GM19452 (cell line): ENCODE measurements at regions not wholly inside any gene's neighbourhood (a gene's known extent, or its start where the extent isn't known, plus 50 kb on each side); places are given as distances from the start of the nearest gene placed in this dataset.
"Not testable (repeated sequence)": the region's sequence is repeated elsewhere in the genome, so short reads cannot be mapped to it uniquely, and the experiment has no call there.

Experiments
- ATAC-seq: cut with Tn5 transposase; IDR thresholded peaks from one replicate; pipeline ENCODE4 v1.9.1; 2021; ENCODE audit not compliant: unreplicated experiment

DNA sequence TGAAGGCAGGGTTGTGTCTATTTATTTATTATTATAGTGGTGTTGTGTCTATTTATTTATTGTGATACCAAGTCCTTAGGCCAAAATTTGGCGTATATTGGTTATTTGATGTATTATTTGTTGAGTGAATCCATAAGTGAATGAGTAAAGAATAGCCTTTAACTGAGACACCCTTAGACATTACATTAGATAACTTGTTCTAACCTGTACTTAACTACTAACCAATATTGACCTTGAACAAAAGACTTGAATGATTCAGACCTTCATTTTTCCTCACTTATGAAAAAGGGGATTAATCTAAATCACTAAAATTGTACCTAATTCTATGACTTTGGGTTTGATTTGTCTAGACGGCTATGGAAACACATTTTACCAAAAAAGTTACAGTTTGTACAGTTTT is 370.5 kb downstream of the JRKL start:
- ATAC-seq = no peak

DNA sequence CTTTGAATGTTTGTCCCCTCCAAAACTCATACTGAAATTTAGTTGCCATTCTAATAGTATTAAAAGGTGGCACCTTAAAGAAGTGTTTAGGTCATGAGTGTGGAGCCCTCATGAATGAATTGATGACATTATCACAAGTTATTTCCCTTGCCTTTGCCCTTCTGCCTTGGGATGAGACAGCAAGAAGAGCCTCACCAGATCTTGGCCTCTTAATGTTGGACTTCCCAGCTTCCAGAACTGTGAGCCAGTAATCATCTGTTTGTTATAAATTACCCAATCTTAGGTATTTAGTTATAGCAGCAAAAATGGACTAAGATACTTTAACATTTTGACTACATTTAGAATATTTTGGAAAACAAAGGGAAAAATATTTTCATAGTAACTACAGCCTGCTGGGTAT is 371.0 kb downstream of the JRKL start:
- ATAC-seq = no peak

DNA sequence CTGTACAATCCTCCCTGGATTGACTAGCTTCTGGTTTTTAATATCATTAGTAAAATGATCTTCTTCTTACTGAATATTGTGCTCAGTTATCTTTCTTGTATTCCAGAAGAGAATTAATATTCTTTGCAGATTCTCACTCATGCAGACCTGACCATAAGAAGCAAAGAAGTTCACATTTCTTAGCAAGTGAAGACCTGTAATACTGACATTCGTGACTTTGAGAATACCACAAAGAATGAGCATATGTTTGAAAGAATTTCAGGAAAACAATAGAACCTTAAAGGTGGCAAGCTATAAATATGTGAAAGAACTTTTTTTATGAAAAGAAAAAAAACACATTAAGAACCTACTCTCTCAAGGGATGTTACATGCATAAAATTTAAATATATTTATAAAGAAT is 371.6 kb downstream of the JRKL start:
- ATAC-seq = no peak

DNA sequence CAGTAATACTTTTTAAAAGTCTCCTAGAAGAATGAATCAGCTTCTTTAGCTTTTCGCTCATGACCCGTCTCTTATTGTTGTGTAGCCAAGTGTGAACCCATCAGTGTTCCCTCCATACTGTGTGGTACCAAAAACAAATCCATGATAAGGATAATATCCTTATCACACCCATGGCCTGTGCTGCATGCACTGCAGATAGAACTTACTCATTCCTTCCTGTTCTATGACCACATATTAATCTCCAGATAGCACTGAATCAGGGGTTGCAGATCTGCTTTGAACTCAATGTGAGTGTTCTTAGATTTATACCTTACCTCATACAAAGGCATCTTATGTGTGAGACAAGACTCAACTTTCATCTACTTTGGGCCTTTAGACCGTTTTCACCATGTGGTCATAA is 373.4 kb downstream of the JRKL start:
- no peak for ATAC-seq

DNA sequence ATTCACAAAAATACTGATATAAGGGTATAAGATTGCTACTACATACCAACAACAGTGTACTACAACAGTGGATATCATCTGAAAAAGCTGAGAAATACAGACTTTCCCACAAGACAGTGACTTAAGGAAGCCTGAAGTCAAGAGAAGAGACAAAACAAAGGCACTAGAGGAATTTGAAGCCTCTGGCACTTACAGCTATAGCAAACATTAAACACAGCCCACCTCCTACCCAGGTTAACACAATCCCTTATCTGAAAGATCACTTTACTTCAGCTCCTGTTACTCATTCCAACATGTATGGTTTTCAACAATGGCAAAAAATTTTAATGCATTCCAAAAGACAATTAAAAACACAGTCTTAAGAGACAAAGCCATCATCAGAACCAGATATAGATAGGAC is 388.5 kb downstream of the JRKL start:
- ATAC-seq = no peak

DNA sequence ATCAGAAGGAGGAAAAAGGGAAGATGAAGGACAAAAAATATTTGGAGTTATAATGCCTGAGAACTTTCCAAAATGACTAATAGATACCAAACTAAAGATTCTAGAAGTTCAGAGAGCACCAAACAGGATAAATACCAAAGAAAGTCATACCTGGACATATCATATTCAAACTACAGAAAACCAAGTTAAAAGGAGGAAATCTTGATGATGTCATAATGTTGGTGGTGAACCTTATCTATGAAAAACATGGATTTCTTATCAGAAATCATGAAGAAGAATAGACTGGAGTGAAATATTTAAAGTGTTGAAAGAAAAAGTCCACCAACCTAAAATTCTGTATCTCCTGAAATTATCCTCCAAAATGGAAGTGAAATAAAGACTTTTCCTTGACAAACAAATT is 389.2 kb downstream of the JRKL start:
- ATAC-seq = no peak

DNA sequence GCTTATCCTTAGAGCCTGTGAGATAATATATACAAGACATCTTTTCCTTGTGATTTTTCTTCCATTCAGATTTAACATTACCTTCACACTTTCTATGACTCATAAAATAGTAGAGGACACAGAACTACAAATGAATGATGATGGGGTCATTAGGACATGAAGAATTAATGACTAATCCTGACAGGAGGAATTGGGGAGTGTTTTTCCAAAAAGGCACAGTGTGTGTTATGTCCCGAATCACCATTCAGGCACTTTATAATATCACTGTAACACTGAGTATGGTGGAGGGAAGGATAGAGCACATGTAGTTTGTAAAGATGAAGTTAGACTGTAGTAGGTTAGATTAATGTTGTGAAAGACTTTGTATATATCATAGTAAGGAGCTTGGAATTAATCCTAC is 391.3 kb downstream of the JRKL start:
- ATAC-seq = no peak

DNA sequence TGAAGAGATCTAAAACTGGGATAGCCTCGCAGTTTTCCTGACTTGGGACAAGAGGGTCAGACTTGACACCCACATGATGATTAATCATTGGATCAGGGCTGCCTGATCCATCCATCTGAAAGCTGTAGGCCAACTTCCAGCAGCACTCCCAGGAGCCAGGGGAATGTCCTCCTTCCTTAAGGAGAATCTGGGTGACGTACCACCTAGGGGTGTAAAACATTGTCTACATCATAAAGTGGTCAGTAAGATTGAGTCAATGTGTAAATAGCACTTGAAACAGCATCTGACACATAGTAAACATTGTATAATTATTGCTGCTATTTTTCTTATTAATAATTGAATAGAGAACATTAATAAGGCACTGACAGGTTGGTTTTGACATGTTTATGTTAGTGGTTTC is 392.8 kb downstream of the JRKL start:
- ATAC-seq = no peak

DNA sequence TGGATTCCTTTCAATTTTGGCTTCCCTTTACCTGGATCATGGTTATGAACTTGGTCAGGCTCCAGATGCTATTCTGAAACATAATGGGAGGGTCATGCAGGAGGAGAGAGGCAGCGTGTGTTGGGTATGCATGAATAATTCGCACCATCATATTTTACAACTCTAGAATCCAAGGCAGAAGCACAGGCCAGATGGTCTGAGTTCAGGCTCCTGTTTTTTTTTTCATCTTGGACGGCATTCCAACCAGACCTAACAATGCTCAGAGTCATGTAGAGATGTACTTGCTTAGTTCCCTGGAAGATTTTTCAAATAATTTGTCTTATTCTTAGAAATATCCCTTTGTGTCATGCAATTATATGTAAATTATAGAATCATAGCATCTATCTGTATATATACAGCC is 393.5 kb downstream of the JRKL start:
- ATAC-seq = no peak

DNA sequence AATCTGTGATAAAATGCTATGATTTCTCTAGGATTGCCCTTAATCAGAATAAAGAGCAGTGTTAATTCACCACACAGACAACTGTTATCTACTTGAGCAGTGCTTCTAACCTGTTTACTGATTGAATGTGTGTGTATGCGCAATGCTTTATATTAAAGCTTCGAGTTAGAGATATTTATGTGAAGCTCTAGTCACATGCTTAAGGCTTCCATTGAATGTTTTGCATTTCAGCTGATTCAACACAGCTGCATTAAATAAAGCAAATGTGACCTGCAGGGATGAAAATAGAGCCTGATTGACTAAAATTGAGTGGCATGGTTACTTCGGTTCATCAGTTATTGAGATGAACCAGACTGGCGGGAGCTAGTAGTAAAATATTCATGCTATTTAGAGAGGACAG is 395.3 kb downstream of the JRKL start:
- no peak for ATAC-seq

DNA sequence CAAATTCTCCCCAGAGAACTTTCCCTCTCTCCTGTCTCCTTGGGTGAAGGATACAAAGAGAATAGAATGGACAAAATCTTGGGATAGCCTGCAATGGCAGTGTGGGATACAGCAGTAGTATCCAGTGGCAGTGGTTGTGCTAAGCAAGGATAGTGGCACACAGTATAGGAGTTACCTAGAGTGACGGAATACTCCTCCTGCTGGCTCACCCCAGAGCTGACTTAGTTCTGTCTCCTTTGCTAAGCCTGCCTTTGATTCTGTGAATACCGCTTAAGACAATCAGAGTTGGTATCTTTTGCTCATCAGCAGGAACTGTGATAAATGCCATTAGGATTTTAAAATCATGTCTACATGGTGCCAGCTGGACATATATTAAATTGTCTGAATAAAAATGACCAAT is 404.3 kb downstream of the JRKL start:
- no peak for ATAC-seq

DNA sequence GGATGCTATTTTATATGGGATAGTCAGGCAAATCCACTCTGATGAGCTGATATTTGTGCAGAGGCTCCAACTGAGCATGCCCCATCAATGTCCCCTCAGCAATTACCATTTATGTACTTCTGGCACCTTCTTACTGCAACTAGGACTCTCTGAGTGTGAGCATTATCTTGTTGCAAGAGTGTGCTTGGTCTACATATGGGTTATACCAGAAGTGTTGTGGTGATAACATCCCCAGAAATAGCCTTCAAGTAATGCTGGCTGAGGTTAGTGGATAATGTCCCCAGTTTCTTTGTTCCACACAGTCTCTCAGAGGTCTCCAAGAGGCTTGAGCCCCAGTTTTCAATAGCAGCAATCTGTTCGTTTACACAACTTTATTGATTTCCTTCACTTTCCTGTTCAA is 408.6 kb downstream of the JRKL start:
- ATAC-seq = no peak

DNA sequence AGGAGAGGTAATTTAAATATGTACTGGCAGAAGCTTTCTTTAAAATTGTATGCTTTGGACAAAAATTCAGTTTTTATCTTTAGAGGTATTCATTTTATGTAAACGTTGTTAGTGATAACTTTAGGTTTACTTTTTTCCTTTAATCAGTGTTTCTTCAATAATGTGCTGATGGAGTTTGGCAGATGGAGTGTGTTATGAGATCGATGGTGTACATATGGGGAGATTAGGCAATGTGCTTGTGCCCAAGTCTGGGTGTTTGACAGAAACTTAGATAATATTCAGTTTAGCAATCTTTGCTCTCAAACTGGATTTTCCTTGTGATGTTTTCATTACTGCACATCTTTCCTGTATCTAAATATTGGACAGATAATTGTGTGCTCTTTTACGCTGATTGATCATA is 425.4 kb downstream of the JRKL start:
- no peak for ATAC-seq

DNA sequence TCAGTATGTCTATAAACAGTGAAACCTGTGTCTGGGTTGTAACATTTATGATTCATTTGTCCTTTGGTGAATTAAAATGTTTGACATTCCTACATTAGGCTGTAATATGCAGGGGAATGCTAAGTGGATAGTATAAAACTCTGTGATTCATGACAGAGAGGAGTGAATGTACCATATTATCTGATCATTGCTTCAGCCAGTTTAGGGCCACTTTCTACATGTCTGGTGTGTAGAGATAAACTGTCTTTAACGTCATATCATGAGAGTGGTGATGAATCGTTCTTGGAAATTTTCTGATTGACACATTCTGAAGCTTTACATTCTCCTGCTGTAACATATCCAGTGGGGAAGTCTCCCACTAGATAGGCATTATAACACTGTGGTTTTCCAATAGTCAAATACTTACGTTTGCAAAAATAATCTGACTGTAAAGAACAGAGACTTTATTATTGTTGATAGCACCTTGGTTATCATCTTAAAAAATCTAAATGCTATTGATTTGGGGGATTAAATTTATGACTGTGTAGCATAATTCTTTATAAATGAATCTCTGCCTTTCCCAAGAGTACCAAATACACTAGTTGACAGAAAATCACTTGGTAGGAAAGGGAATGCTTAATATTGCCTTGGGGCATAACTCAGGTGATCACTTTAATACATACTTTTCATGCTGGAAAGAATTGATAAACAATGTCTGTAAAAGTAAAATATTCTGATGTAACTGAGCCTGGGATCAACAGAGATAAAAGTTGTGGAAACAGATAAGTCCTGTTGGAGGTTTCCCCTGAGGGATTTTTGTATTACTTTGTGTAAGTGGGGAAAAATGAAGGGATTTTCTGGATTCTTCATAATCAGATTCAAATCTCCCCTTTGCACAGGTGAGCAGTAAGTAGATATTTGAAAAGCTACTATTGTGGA is 427.9 kb downstream of the JRKL start:
- ATAC-seq = no peak

DNA sequence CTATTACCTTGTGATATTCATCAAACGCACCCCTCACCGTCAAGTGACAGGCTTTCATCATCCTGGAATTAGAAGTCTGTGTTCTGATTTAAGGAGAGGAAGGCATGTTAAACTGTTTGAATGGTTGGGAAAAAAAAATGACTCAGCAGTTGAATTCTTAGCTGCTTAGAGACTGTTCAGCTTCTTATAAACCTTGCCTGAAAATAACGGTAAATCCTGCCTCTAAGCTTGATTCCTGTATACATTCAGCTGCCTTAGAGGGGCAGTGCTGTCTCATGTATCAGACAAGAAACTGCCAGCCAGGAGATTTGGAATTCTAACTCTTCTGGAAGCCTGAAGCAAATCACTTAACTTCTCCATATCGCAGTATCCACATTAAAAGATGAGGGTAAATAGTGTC is 437.4 kb downstream of the JRKL start:
- ATAC-seq = no peak

DNA sequence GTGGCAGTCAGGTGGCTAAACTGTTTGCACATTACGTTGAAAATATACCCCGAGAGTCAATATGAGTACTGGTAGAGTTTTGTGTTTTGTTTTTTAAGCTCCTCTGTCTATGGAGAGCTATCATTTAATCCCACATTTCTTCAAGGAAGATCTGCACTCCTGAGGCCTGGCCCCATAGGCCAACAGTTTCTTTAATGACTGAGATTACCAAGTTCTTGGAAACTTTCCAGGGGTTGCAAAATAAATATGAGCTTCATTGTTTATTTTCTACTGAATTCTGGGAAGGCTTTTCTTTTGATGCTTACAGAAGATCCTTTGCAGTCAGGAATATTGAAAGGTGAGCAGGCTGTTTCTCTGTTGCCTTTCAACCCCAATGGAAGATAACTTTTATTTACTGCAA is 452.0 kb downstream of the JRKL start:
- ATAC-seq = no peak

DNA sequence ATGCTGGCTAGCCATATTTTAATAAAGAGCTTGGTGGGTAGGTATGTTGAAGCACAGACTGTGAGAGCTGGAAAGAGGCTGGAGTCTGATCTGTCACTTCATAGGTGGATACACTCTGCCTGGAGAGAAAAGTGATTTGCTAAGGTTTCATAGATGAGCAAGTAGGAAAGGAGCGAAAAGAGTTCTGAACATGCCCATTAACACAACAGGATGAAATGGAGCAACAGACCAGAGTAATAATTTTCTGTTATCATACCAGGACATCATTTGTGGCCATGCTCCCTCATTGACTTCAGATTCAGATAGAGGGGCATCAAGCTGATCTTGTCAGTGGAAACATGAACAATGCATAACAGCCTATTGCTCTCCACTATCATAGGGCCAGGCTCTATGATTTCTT is 452.9 kb downstream of the JRKL start:
- ATAC-seq = no peak

DNA sequence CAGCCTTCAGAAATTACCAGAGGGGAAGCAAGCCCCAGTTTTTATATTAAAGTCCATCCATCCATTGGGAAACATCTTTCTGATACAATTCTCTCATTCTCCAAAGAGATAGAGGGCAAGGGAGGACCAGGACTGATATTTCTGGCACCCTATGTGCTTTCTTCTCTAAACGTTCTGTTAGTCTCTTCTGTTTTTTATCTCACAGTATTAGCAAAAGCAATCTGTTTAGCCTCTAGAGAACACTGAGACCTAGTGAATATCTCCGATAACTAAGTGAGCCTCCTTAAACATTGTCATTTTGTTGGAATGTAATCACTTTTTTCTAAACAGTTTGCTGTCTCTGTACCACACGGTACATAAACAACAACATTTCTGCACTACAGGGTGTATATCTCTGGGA is 464.6 kb downstream of the JRKL start:
- ATAC-seq = no peak

DNA sequence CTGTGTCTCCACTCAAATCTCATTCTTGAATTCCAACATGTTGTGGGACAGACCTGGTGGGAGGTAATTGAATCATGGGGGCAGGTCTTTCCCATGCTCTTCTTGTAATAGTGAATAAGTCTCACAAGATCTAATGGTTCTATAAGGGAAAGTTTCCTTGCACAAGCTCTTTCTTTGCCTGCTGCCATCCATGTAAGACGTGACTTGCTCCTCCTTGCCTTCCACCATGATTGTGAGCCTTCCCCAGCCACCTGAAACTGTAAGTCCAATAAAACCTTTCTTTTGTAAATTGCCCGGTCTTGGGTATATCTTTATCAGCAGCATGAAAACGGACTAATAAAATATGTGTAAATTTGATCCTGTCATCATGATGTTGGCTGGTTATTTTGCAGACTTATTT is 471.9 kb downstream of the JRKL start:
- ATAC-seq = not testable (repeated sequence)

DNA sequence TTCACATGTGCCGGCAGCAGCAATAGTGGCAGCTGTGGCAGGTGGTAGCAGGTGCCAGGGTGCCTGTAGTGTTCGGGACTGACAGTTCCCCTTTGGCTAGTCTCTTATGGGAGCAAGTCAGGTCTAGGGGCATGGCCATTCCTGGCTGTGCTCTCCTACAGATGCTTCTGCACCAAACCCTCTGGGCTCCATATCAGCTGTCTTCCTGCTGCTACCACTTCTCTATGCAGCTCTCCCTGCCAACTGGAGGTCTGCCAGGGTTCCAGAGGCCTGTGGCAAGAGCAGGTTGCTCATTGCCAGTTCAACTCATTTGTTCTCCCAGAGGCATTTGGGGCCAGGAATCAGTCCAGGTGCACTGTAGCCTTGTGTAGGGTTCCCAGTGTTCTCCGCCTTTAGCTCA is 473.7 kb downstream of the JRKL start:
- ATAC-seq = no peak

DNA sequence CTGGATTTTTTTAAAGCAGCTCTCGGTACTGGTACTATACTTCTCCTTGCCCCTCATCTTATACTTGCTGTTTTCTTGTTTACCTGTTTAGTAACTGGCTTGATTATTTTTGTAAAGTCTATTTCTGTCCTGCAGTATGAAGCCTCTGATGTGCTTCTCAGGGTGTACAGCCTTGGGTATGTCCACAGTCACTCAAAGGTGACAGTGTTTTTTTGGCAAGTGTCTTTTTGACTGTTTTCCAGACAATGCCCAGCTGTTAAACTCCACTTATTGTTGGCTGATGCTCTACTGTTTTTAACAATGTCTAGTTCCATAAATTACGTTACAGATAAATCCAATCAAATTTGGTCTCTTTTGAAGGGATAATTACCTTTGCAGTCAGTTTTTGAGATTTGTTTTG is 475.2 kb downstream of the JRKL start:
- no peak for ATAC-seq

DNA sequence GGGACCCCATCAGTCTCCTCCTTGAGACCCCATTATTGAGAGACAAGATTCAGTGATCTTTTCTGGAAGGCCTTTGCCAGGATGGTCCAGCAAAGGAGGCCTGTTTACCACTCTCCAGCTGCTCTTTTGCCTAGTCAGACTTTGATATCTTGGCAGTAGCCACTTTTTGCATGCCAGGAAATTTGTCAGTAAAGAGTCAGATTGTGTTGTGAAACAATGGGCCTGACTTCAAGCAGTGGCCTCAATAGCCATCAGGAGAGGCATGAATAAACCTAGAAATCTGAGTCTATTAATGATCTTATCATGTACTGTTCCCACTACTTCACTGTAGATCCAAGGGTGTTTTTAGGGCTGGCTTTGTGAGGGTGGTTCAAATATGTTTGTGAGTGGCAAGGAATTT is 479.4 kb downstream of the JRKL start:
- no peak for ATAC-seq

DNA sequence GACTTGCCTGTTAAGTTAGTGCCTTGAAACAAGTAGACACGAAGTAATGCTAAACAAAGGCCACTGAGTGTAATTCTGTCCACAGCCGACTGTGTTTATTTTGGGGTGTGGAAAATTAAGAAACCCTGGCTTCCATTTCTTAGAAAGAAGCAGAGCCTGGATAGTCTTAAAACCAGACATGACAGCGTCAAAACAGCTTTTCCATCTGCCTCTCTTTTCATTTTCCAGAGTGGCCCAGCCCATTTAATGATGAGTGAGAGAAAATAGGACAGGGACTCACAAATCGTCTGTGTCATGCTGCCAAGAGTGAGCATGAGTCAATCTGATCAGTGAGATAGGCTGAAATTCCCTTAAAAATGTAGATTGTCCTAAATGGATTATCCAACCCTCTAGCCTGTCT is 485.9 kb downstream of the JRKL start:
- no peak for ATAC-seq
